22Rv1 (cell line): ENCODE measurements at regions not wholly inside any gene's neighbourhood (a gene's known extent, or its start where the extent isn't known, plus 50 kb on each side); places are given as distances from the start of the nearest gene placed in this dataset.

Experiments used
- H3K27ac ChIP-seq: fragments of 450-650 bp; 2 replicates; pipeline ENCODE4 v1.5.1; 2017
- CTCF ChIP-seq: fragments of 450-650 bp; IDR thresholded peaks from 2 replicates; pipeline ENCODE4 v1.5.1; 2017; ENCODE audit warnings: mild to moderate bottlenecking
- ZFX ChIP-seq: fragments of 450-650 bp; IDR thresholded peaks from 2 replicates; pipeline ENCODE4 v1.6.1; 2017; ENCODE audit warnings: antibody characterized with exemption, borderline replicate concordance

GRCh38 chr6:8973395-8973794, 538.0 kb upstream of the SLC35B3 start:
- no peak overlapping the region for H3K27ac ChIP-seq
- TF ChIP-seq ZFX (no peak), CTCF (no peak)

GRCh38 chr6:8969747-8970146, 534.4 kb upstream of the SLC35B3 start:
- TF ChIP-seq CTCF (no peak), ZFX (no peak)
- H3K27ac ChIP-seq = no peak overlapping the region

- no peak for TF ChIP-seq CTCF
- TF ChIP-seq ZFX = no peak
- H3K27ac ChIP-seq = no peak overlapping the region
Measured at GRCh38 chr6:8958894-8959511, 523.7 kb upstream of the SLC35B3 start.

- H3K27ac ChIP-seq = no peak overlapping the region
- TF ChIP-seq ZFX = no peak
- no peak for TF ChIP-seq CTCF
Measured at GRCh38 chr6:8953310-8953709, 518.0 kb upstream of the SLC35B3 start.

GRCh38 chr6:8948733-8949132, 513.4 kb upstream of the SLC35B3 start:
- TF ChIP-seq CTCF (no peak), ZFX (no peak)
- H3K27ac ChIP-seq = no peak overlapping the region

- no peak overlapping the region for H3K27ac ChIP-seq
- no peak for TF ChIP-seq ZFX
- no peak for TF ChIP-seq CTCF
Measured at GRCh38 chr6:8947900-8948299, 512.6 kb upstream of the SLC35B3 start.

- no peak for TF ChIP-seq ZFX
- no peak for TF ChIP-seq CTCF
- no peak overlapping the region for H3K27ac ChIP-seq
Measured at GRCh38 chr6:8944548-8944947, 509.2 kb upstream of the SLC35B3 start.
